IMR-90 (cell line): ENCODE measurements at regions not wholly inside any gene's neighbourhood (a gene's known extent, or its start where the extent isn't known, plus 50 kb on each side); places are given as distances from the start of the nearest gene placed in this dataset.

Experiments
- ATAC-seq: fragments of 200-7000 bp; cut with Tn5 transposase; 2 replicates; pipeline ENCODE4 v1.9.1; 2020; ENCODE audit warnings: low read depth, mild to moderate bottlenecking, moderate library complexity
- BruUV-seq: library from RNA; stranded (reverse); fragments of 400-500 nt; replicated peaks from 2 replicates; lab custom pipeline; 2021; lab: Mats Ljungman, UMichigan
- CTCF ChIA-PET: fragments of 300-600 bp; formaldehyde crosslinking; extraction: SDS; loops from one replicate; lab custom pipeline; 2021; ENCODE audit warnings: antibody characterized with exemption; lab: Yijun Ruan, JAX
- POLR2A ChIA-PET: fragments of 300-600 bp; sonication (Branson Sonifier 250); formaldehyde crosslinking; loops from one replicate; lab custom pipeline; 2022; ENCODE audit warnings: antibody characterized with exemption; ENCODE audit not compliant: unreplicated experiment; lab: Charles Lee
- DNase-seq: peaks from one replicate; pipeline ENCODE4 v3.0.0; 2013
- H2AFZ ChIP-seq: replicated peaks from 2 replicates; pipeline ENCODE3; 2013; ENCODE audit warnings: low read length, mild to moderate bottlenecking; ENCODE audit not compliant: poor library complexity
- H2AK5ac ChIP-seq: 2 replicates; pipeline ENCODE4 v1.6.1; 2013; ENCODE audit warnings: low read depth, low read length, inconsistent platforms
- H2AK9ac ChIP-seq: replicated peaks from 2 replicates; pipeline ENCODE3; 2013; ENCODE audit warnings: mild to moderate bottlenecking, low read depth, low read length, moderate library complexity; ENCODE audit not compliant: poor library complexity
- H2BK120ac ChIP-seq: 2 replicates; pipeline ENCODE4 v1.6.1; 2013; ENCODE audit warnings: low read depth, low read length, inconsistent platforms
- H2BK15ac ChIP-seq: 3 replicates; pipeline ENCODE4 v1.6.1; 2013; ENCODE audit warnings: low read depth, low read length, inconsistent platforms
- H2BK20ac ChIP-seq: 2 replicates; pipeline ENCODE4 v1.6.1; 2013; ENCODE audit warnings: low read depth, mild to moderate bottlenecking, inconsistent platforms, low read length, moderate library complexity
- H2BK5ac ChIP-seq: 2 replicates; pipeline ENCODE4 v1.6.1; 2013; ENCODE audit warnings: mild to moderate bottlenecking, low read depth, low read length, inconsistent platforms; ENCODE audit not compliant: poor library complexity, severe bottlenecking
- H3K14ac ChIP-seq: replicated peaks from 2 replicates; pipeline ENCODE4 v1.6.1; 2013; ENCODE audit warnings: low read depth, low read length, inconsistent platforms
- H3K18ac ChIP-seq: 2 replicates; pipeline ENCODE4 v1.6.1; 2013; ENCODE audit warnings: low read depth, low read length, control low read depth
- H3K23ac ChIP-seq: 2 replicates; pipeline ENCODE4 v1.6.1; 2013; ENCODE audit warnings: low read depth, low read length, inconsistent platforms
- H3K27ac ChIP-seq: 2 replicates; pipeline ENCODE4 v1.5.1; 2013; ENCODE audit warnings: mild to moderate bottlenecking, control low read depth, low read length; ENCODE audit not compliant: insufficient read depth
- H3K27me3 ChIP-seq: 2 replicates; pipeline ENCODE4 v1.6.1; 2013; ENCODE audit warnings: low read length; ENCODE audit not compliant: control insufficient read depth, insufficient read depth
- H3K36me3 ChIP-seq: 2 replicates; pipeline ENCODE4 v1.6.1; 2013; ENCODE audit warnings: low read length, mixed read lengths; ENCODE audit not compliant: control insufficient read depth, insufficient read depth
- H3K4ac ChIP-seq: 2 replicates; pipeline ENCODE4 v1.6.1; 2013; ENCODE audit warnings: low read depth, low read length, inconsistent platforms
- H3K4me1 ChIP-seq: 2 replicates; pipeline ENCODE4 v1.6.1; 2013; ENCODE audit warnings: low read length, mixed read lengths; ENCODE audit not compliant: control insufficient read depth, insufficient read depth
- H3K4me2 ChIP-seq: 2 replicates; pipeline ENCODE4 v1.6.1; 2013; ENCODE audit warnings: low read depth, mild to moderate bottlenecking, control low read depth, low read length, moderate library complexity
- H3K4me3 ChIP-seq: 2 replicates; pipeline ENCODE4 v1.5.1; 2013; ENCODE audit warnings: low read depth, mild to moderate bottlenecking, control low read depth, low read length, moderate library complexity; ENCODE audit not compliant: insufficient read depth
- H3K56ac ChIP-seq: 2 replicates; pipeline ENCODE4 v1.6.1; 2013; ENCODE audit warnings: low read length, inconsistent platforms; ENCODE audit not compliant: insufficient read depth; ENCODE audit errors: extremely low read depth
- H3K79me1 ChIP-seq, 2 experiments: 2 replicates each; pipeline ENCODE4 v1.6.1; 2013; ENCODE audit warnings: low read length in 2 of 2, inconsistent platforms in 1 of 2, low read depth in 1 of 2
- H3K9ac ChIP-seq: 2 replicates; pipeline ENCODE4 v1.6.1; 2013; ENCODE audit warnings: low read depth, low read length, control low read depth
- H3K9me1 ChIP-seq: 2 replicates; pipeline ENCODE4 v1.6.1; 2013; ENCODE audit warnings: low read length, inconsistent platforms; ENCODE audit not compliant: insufficient read depth
- H3K9me3 ChIP-seq: 2 replicates; pipeline ENCODE4 v1.6.1; 2013; ENCODE audit warnings: low read length; ENCODE audit not compliant: control insufficient read depth, insufficient read depth
- H4K20me1 ChIP-seq: 2 replicates; pipeline ENCODE4 v1.6.1; 2013; ENCODE audit warnings: low read length, inconsistent platforms; ENCODE audit not compliant: insufficient read depth
- H4K5ac ChIP-seq: 2 replicates; pipeline ENCODE4 v1.6.1; 2013; ENCODE audit warnings: mild to moderate bottlenecking, low read depth, low read length, control low read depth
- H4K8ac ChIP-seq, 2 experiments: 2 replicates each; pipeline ENCODE4 v1.6.1; 2013; ENCODE audit warnings: low read depth in 2 of 2, low read length in 2 of 2, control low read depth in 1 of 2, inconsistent platforms in 1 of 2
- H4K91ac ChIP-seq: 2 replicates; pipeline ENCODE4 v1.6.1; 2013; ENCODE audit warnings: low read depth, low read length, inconsistent platforms; ENCODE audit not compliant: insufficient read depth
- MAFK ChIP-seq: IDR thresholded peaks from 2 replicates; pipeline ENCODE4 v1.6.1; 2012; ENCODE audit warnings: low read depth, low read length, improper control_type of control experiment
- MAZ ChIP-seq: IDR thresholded peaks from 2 replicates; pipeline ENCODE4 v1.6.1; 2012; ENCODE audit warnings: low read depth, mild to moderate bottlenecking, low read length, improper control_type of control experiment, moderate library complexity, borderline replicate concordance
- RAD21 ChIP-seq: IDR thresholded peaks from 2 replicates; pipeline ENCODE4 v1.6.1; 2012; ENCODE audit warnings: low read length, improper control_type of control experiment
- RCOR1 ChIP-seq: IDR thresholded peaks from 2 replicates; pipeline ENCODE4 v1.6.1; 2012; ENCODE audit warnings: mild to moderate bottlenecking, low read length, improper control_type of control experiment; ENCODE audit not compliant: insufficient replicate concordance
- whole genome bisulfite sequencing, 2 experiments: methylation state at CpG; one replicate each; pipeline versions ENCODE4 v1.1.5 to v1.1.7; 2013; ENCODE audit warnings: missing lambda C conversion rate in 2 of 2; ENCODE audit not compliant: insufficient read length in 1 of 2; ENCODE audit errors: extremely low coverage in 2 of 2; 5-methylcytosine and 5-hydroxymethylcytosine counted together
- dilution Hi-C: fragments of 300-500 bp; cut with HindIII; formaldehyde crosslinking; loops from one replicate; pipeline ENCODE4 v1.14.3; 2018; ENCODE audit warnings: low sequenced_read_pairs; ENCODE audit not compliant: unreplicated experiment
- in situ Hi-C: fragments of 300-500 bp; cut with MboI; formaldehyde crosslinking; loops from 3 replicates; pipeline ENCODE4 v1.14.3; 2019; ENCODE audit warnings: low sequenced_read_pairs, inconsistent platforms, mixed read lengths
- intact Hi-C: fragments of 100-400 bp; cut with micrococcal nuclease; formaldehyde crosslinking; loops from 2 replicates; pipeline ENCODE4 v1.10.0; 2022

DNA sequence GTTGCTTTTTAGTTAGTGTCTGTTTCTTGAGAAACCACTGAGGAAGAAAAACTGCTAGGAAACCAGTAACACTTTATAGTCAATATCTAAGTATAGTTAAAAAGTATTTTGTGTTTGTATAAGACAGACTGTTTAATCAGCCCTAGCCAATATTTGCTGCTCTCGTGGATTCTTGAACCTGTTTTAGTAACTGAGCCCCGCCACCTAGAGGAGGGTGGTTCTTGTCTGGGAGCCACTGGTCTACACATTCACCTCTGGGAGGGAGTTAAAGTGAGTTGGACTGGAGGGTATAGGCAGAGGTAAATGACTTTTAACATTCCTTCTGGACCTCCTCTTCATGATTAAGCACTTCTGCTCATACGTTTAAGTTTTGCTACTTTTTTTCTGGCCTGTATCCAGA, 117.2 kb downstream of the SPATA31D1 start:
- H4K20me1 ChIP-seq = no peaks in the 10 kb centered on the region
- ATAC-seq (no peak), DNase-seq (no peak)
- H3K79me1 ChIP-seq = no peaks in the 10 kb centered on the region
- H3K4ac ChIP-seq = no peak overlapping the region
- H2BK5ac ChIP-seq = no peak overlapping the region
- POLR2A ChIA-PET = no interaction called here
- intact Hi-C loops = no loop called here
- no TSS peak for BruUV-seq
- no CpG with 5 or more reads among the region's 3 CpGs for WGBS, 2 experiments
- no peak overlapping the region for H2AFZ ChIP-seq
- H3K14ac ChIP-seq = no peak overlapping the region
- H3K18ac ChIP-seq = no peak overlapping the region
- H3K4me3 ChIP-seq = no peak overlapping the region
- no peak overlapping the region for H2BK20ac ChIP-seq
- peaks cover 5% of the 10 kb centered on the region for H3K9me3 ChIP-seq
- H3K27ac ChIP-seq = no peak overlapping the region
- dilution Hi-C loops = no loop called here
- H3K56ac ChIP-seq = no peak overlapping the region
- no peak overlapping the region for H2BK15ac ChIP-seq
- no peak overlapping the region for H2AK9ac ChIP-seq
- H3K4me2 ChIP-seq = no peak overlapping the region
- H2BK120ac ChIP-seq = no peak overlapping the region
- H4K8ac ChIP-seq = no peak overlapping the region
- H3K36me3 ChIP-seq = no peaks in the 10 kb centered on the region
- CTCF ChIA-PET = no interaction called here
- H3K9ac ChIP-seq = no peak overlapping the region
- H2AK5ac ChIP-seq = no peak overlapping the region; the same call in 1 of the 2 replicates
- H3K9me1 ChIP-seq = no peaks in the 10 kb centered on the region
- H4K5ac ChIP-seq = no peak overlapping the region
- H3K23ac ChIP-seq = no peak overlapping the region
- no peak overlapping the region for H4K91ac ChIP-seq
- peaks cover 2% of the 10 kb centered on the region; the same call in 1 of the 2 replicates for H3K4me1 ChIP-seq
- TF ChIP-seq MAZ (no peak), RAD21 (no peak), RCOR1 (no peak), MAFK (no peak)
- no peaks in the 10 kb centered on the region for H3K27me3 ChIP-seq
- in situ Hi-C loops = no loop called here
